Naive B cell (primary cell): ENCODE measurements at regions not wholly inside any gene's neighbourhood (a gene's known extent, or its start where the extent isn't known, plus 50 kb on each side); places are given as distances from the start of the nearest gene placed in this dataset.

ENCODE experiments used
- ATAC-seq, 2 donors: fragments of 150-1000 bp; cut with Tn5 transposase; 2 replicates each; pipeline ENCODE4 v1.10.0; 2021; ENCODE audit warnings: low read depth in 2 of 2, mild to moderate bottlenecking in 2 of 2, moderate library complexity in 2 of 2
- DNase-seq: peaks from one replicate; pipeline ENCODE4 v3.0.0; 2022
- H3K27ac Mint-ChIP-seq, 6 donors: one replicate each; pipeline ENCODE4 v1.8.0; 2020 to 2022; ENCODE audit warnings: mild to moderate bottlenecking in 6 of 6, mixed read lengths in 6 of 6, moderate library complexity in 5 of 6, inconsistent platforms in 2 of 6
- H3K27me3 Mint-ChIP-seq, 3 donors: one replicate each; pipeline ENCODE4 v1.8.0; 2021 to 2022; ENCODE audit warnings: mixed read lengths in 3 of 3, mild to moderate bottlenecking in 1 of 3
- H3K36me3 Mint-ChIP-seq, 2 donors: one replicate each; pipeline ENCODE4 v1.8.0; 2020 to 2022; ENCODE audit warnings: mixed read lengths in 2 of 2, inconsistent platforms in 1 of 2, mild to moderate bottlenecking in 1 of 2
- H3K4me1 Mint-ChIP-seq, 3 donors: one replicate each; pipeline ENCODE4 v1.8.0; 2020 to 2022; ENCODE audit warnings: mixed read lengths in 3 of 3, inconsistent platforms in 1 of 3, mild to moderate bottlenecking in 1 of 3, moderate library complexity in 1 of 3
- H3K4me3 Mint-ChIP-seq, 8 donors: one replicate each; pipeline ENCODE4 v1.8.0; 2020 to 2022; ENCODE audit warnings: mild to moderate bottlenecking in 8 of 8, mixed read lengths in 8 of 8, moderate library complexity in 8 of 8, inconsistent platforms in 2 of 8
- H3K9me3 Mint-ChIP-seq, 7 donors: one replicate each; pipeline ENCODE4 v1.8.0; 2020 to 2022; ENCODE audit warnings: mixed read lengths in 7 of 7, mild to moderate bottlenecking in 5 of 7, inconsistent platforms in 2 of 7, moderate library complexity in 1 of 7

GRCh38 chr11:123307276-123307675, 112.2 kb upstream of the CLMP start:
- Mint-ChIP-seq H3K9me3 (no peaks in the 10 kb centered on the region), H3K27ac (no peak overlapping the region), H3K4me1 (peaks cover under 1 to 4% (median 4%) of the 10 kb centered on the region in 3 donors), H3K4me3 (no peak overlapping the region), H3K36me3 (no peaks in the 10 kb centered on the region), H3K27me3 (peaks cover 8 to 29% (median 16%) of the 10 kb centered on the region in 3 donors)
- ATAC-seq (no peak), DNase-seq (no peak)

GRCh38 chr11:123306531-123306930, 111.5 kb upstream of the CLMP start:
- DNase-seq: no peak
- H3K4me3 Mint-ChIP-seq: no peak overlapping the region

DNA sequence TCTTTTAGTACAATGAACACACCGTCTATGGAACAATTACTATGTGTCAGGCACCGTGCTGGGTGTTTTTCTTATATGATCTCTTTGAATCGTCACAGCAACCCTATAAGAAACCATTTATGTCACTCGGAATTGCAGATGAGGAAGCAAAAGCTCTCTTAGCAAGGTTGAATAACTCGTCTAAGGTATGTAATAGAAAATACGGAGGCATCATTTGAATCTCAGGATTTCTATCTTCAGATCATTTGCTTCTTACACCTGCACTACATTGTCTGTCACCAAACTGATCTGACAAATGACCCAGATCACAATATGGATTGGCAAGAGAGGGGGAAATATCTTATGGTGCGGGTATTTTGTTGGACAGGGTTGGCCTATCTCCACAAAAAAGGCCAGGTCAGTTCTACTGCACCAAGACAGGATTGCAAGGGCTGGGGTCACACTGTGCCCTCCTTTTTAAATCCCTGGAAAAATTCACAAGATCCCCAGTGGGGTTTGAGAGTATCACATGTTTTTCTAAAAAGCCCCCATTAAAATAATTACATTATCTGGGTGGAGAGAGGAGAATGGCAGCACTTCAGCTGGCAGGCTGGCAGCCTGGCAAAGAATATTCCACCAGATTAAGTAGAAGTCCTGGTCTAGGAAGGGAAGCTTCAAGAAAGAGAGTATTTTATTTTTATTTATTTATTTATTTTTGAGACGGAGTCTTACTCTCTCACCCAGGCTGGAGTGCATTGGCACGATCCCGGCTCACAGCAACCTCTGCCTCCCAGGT, 110.7 kb upstream of the CLMP start:
- DNase-seq: no peak
- peaks cover 6 to 30% (median 21%) of the 10 kb centered on the region in 3 donors for H3K27me3 Mint-ChIP-seq
- H3K9me3 Mint-ChIP-seq: no peaks in the 10 kb centered on the region
- ATAC-seq: no peak
- H3K4me3 Mint-ChIP-seq: no peak overlapping the region
- H3K4me1 Mint-ChIP-seq: peaks cover 4 to 12% (median 11%) of the 10 kb centered on the region in 3 donors
- H3K36me3 Mint-ChIP-seq: no peaks in the 10 kb centered on the region
- no peak overlapping the region for H3K27ac Mint-ChIP-seq

More at GRCh38 chr11:123306531-123306930, 111.5 kb upstream of the CLMP start:
- Mint-ChIP-seq H3K4me1 (peaks cover 4 to 8% (median 7%) of the 10 kb centered on the region in 3 donors), H3K36me3 (no peaks in the 10 kb centered on the region), H3K27me3 (peaks cover 6 to 30% (median 21%) of the 10 kb centered on the region in 3 donors), H3K9me3 (no peaks in the 10 kb centered on the region), H3K27ac (no peak overlapping the region)
- no peak for ATAC-seq

DNA sequence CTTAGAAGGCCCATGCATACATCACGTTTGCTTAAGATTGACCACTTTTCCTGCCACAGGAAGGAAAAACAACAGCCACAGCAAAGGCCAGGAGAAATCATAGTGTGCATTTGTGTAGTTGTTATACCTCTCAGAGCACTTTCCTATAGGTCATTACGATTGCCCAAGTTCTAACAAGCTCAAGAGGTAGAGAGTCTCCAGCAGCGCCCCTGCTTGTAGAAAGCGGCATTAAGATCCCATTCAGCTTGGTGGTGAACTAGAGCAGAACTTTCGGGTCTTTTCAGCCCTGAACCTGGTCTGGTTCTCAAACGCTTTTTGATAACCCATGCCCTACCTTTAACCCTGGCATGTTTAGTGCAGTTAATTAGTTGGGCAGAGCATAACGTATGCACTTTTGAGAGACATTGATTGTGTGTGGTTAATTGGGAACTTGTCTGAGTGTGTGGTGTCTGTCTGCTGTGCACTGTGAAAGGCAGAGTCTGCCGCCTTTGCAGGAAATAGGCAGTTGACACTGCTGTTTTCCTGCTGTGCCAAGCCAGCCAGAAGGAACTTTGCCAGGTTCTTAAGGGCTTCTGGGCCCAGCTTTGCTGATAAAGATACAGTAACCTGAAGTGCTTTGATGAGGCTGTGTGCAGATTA, 109.9 kb upstream of the CLMP start:
- no peak overlapping the region for H3K27ac Mint-ChIP-seq
- H3K4me3 Mint-ChIP-seq: no peak overlapping the region
- DNase-seq (no peak), ATAC-seq (no peak)
- peaks cover 6 to 30% (median 27%) of the 10 kb centered on the region in 3 donors for H3K27me3 Mint-ChIP-seq
- H3K9me3 Mint-ChIP-seq: no peaks in the 10 kb centered on the region
- no peaks in the 10 kb centered on the region for H3K36me3 Mint-ChIP-seq
- H3K4me1 Mint-ChIP-seq: peaks cover 4 to 12% (median 11%) of the 10 kb centered on the region in 3 donors

DNA sequence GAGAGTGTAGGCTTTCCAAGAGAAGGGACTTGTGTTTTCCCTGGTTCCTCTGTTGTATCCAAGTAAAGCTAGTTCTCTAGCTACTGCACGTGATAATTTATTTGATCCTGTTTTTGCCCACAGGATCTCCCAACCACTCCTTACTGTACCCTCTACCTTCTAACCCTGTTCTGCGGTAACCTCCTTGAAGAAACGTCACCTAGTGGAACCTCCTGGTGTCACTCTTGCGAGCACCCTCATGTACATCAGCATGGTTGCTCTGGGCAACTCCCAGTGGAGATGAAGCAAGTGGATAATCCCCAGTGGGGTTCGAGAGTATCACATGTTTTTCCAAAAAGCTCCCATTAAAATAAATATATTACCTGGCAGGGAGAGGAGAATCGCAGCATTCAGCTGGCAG, 108.9 kb upstream of the CLMP start:
- no peak for DNase-seq
- Mint-ChIP-seq H3K36me3 (no peaks in the 10 kb centered on the region), H3K4me1 (peaks cover 4 to 12% (median 11%) of the 10 kb centered on the region in 3 donors), H3K9me3 (no peaks in the 10 kb centered on the region), H3K27me3 (peaks cover 6 to 30% (median 27%) of the 10 kb centered on the region in 3 donors), H3K27ac (peak overlapping the region in 1 of 6 donors; percentile 77), H3K4me3 (no peak overlapping the region)
- no peak for ATAC-seq

DNA sequence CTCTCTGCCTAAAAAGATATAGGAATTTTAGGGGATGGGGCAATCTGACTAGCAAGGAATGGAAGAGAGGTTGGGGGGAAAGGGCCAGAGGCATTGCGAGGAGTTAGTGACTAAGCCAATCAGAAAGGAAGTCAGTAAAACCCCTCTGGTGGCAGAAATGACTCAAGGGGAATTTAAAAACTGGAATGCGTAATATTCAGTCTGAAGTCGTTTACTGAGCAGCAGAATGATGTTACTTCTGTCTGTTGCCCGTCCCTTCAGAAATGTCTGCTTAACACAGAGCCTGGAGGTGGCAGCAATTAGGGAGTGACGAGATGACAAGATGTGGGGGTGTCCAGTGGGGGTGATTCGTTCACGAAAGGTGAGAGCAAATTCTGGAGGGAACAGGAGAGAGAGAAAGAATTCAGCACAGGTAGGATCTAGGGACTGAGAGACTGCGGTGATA, 107.7 kb upstream of the CLMP start:
- Mint-ChIP-seq H3K27me3 (peaks cover 6 to 30% (median 27%) of the 10 kb centered on the region in 3 donors), H3K4me1 (peaks cover 4 to 12% (median 11%) of the 10 kb centered on the region in 3 donors), H3K27ac (no peak overlapping the region), H3K36me3 (no peaks in the 10 kb centered on the region), H3K4me3 (peak overlapping the region in 2 of 8 donors; percentile 17 to 34), H3K9me3 (no peaks in the 10 kb centered on the region)
- ATAC-seq: no peak
- DNase-seq: no peak

DNA sequence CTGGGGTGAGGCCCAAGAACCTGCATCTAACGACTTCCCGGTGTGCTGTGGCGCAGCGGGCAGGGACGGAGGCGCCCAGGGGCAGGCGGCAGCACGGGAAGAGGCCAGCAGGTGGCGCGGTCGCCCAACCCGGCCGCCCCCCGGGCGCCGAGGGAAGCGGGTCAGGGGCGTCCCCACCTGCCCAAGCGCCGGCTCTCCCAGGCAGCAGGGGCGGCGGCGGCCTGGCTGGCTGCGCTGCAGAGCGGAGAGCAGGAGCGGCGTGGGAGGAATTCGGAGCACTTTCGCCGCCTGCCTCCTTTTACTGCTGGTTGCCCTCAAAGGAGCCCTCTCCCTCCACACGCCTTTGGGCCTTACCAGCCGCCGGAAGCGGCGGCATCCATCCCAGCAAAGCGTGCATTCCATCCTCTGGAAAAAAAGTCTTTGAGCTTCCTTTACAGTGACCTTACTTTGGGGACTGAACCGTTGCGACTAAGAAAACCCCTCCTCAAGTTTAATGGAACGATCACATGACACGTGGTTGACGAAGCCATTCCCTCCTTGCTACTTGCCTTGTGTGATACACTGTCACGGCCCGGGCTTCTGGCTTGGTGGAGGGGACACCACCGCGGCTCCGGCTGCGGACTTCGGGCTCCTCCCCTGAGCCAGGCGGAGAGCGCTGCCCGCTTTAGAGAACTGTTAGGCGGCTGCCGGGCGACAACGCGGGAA, 106.8 kb upstream of the CLMP start:
- peak; percentile 86 for ATAC-seq
- H3K9me3 Mint-ChIP-seq: no peaks in the 10 kb centered on the region
- H3K4me1 Mint-ChIP-seq: peaks cover 4 to 12% (median 11%) of the 10 kb centered on the region in 3 donors
- H3K27me3 Mint-ChIP-seq: peaks cover 6 to 30% (median 27%) of the 10 kb centered on the region in 3 donors
- peak; percentile 41 for DNase-seq
- peak overlapping the region in 7 of 8 donors; percentile 44 to 83 (median 56) for H3K4me3 Mint-ChIP-seq
- peak overlapping the region in 1 of 6 donors; percentile 52 for H3K27ac Mint-ChIP-seq
- no peaks in the 10 kb centered on the region for H3K36me3 Mint-ChIP-seq

- peaks cover 6 to 30% (median 27%) of the 10 kb centered on the region in 3 donors for H3K27me3 Mint-ChIP-seq
- H3K36me3 Mint-ChIP-seq: no peaks in the 10 kb centered on the region
- no peak overlapping the region for H3K27ac Mint-ChIP-seq
- peak overlapping the region in 6 of 8 donors; percentile 19 to 56 (median 40) for H3K4me3 Mint-ChIP-seq
- no peaks in the 10 kb centered on the region for H3K9me3 Mint-ChIP-seq
- H3K4me1 Mint-ChIP-seq: peaks cover 4 to 12% (median 11%) of the 10 kb centered on the region in 3 donors
- no peak for ATAC-seq
- DNase-seq: no peak
Observed at GRCh38 chr11:123301013-123301591, 106.1 kb upstream of the CLMP start.

- no peak overlapping the region for H3K4me3 Mint-ChIP-seq
Observed at GRCh38 chr11:123299721-123300120, 104.7 kb upstream of the CLMP start.

DNA sequence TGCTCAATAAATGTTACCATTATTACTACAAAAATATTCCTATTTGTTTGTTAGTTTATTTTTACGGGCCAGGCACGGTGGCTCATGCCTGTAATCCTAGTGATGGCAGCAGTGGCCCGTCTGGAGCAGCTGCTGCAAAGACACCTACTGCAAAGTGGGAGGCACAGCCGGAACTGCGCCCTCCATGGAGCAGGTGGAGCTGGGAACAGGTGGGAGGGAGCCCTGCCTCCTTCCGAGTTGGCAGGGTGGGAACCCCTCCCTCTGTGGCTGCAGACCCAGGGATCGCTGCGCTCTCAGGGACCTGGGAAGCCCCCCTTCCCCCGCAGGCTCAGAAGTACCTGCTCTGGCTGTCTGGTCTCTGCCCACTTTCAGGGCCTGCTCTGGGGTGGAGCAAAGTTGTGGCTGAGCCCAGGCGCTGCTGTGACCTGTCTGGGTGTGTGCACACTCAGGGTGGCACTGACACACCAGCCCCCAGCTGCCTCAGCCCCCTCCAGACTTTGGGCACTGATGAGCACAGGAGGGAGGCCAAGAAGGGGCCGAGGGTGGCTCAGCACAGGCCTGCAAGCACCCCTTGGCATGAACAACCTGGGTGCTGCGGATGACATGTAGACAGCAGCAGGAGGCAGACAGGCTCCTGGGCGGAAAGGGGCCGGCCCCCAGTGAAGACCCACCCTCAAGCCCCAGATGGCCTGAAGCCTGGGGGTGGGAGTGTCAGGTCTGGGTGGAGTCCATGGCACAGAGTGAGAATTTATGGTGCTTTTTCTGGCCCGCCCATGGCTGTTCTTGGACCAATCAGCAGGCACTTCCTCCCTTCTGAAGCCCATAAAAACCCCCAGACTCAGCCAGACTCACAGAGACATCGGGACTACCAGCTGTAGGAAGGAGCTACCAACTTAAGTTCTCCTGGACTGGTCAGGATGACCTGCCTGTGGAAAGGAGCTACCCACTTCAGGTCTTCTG, 103.7 kb upstream of the CLMP start:
- DNase-seq (no peak), ATAC-seq (no peak)
- no peak overlapping the region for H3K27ac Mint-ChIP-seq
- peaks cover under 1 to 17% (median 14%) of the 10 kb centered on the region in 3 donors for H3K27me3 Mint-ChIP-seq
- H3K9me3 Mint-ChIP-seq: no peaks in the 10 kb centered on the region
- H3K4me1 Mint-ChIP-seq: peaks cover 4 to 12% (median 11%) of the 10 kb centered on the region in 3 donors
- H3K36me3 Mint-ChIP-seq: no peaks in the 10 kb centered on the region
- H3K4me3 Mint-ChIP-seq: no peak overlapping the region

More at GRCh38 chr11:123299721-123300120, 104.7 kb upstream of the CLMP start:
- no peaks in the 10 kb centered on the region for H3K36me3 Mint-ChIP-seq
- H3K27me3 Mint-ChIP-seq: peaks cover 6 to 27% (median 22%) of the 10 kb centered on the region in 3 donors
- ATAC-seq: no peak
- H3K4me1 Mint-ChIP-seq: peaks cover 4 to 12% (median 11%) of the 10 kb centered on the region in 3 donors
- H3K9me3 Mint-ChIP-seq: no peaks in the 10 kb centered on the region
- no peak overlapping the region for H3K27ac Mint-ChIP-seq
- no peak for DNase-seq

- no peaks in the 10 kb centered on the region for H3K4me1 Mint-ChIP-seq
- no peak overlapping the region for H3K4me3 Mint-ChIP-seq
- no peaks in the 10 kb centered on the region for H3K27me3 Mint-ChIP-seq
- no peaks in the 10 kb centered on the region for H3K9me3 Mint-ChIP-seq
- H3K36me3 Mint-ChIP-seq: no peaks in the 10 kb centered on the region
- DNase-seq: no peak
- no peak for ATAC-seq
- no peak overlapping the region for H3K27ac Mint-ChIP-seq
Observed at GRCh38 chr11:123292647-123293046, 97.6 kb upstream of the CLMP start.

DNA sequence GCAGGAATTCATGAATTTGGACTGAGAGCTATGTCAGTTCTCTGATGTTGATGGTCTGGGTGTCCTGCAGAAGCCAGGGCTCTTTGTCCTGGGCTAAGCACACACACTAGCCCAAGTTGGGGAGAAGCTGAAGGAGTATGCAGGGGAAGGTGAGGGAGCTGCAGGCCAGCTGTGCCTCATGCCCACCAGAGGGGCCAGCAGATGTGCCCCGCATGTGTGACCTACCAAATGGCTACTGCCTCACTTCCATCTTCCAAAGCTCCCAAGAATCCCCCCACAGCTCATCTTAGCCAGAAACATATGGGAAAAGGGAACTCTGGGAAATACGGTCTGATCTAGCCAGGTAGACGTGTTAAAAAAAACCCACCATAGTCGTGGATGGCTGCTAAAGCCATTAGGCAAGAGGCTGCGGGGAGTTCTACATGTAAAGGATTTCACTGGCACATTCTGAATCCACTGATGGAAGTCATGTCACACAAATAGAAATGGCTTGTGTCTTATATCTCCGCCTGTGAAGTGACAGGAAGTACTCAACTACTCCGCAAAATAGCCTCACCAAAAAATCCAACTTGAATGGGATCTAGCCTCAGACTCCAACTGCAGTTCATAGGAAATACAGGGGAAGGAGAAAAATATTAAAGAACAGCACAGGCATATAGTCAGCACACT, 96.3 kb upstream of the CLMP start:
- no peaks in the 10 kb centered on the region for H3K36me3 Mint-ChIP-seq

More for the DNA sequence above, 96.3 kb upstream of the CLMP start:
- Mint-ChIP-seq H3K4me1 (no peaks in the 10 kb centered on the region), H3K9me3 (peaks cover 0 to 4% (median 0%) of the 10 kb centered on the region in 7 donors), H3K27ac (no peak overlapping the region), H3K27me3 (no peaks in the 10 kb centered on the region), H3K4me3 (no peak overlapping the region)
- ATAC-seq (no peak), DNase-seq (no peak)
